Chondrocyte (in vitro differentiated cells): ENCODE measurements at regions not wholly inside any gene's neighbourhood (a gene's known extent, or its start where the extent isn't known, plus 50 kb on each side); places are given as distances from the start of the nearest gene placed in this dataset.

Experiments
- DNase-seq: peaks from one replicate; pipeline ENCODE4 v3.0.0; 2021; ENCODE audit warnings: mixed read lengths, low spot score
- H3K27ac Mint-ChIP-seq: one replicate; pipeline ENCODE4 v1.8.0; 2021; ENCODE audit warnings: mild to moderate bottlenecking, moderate library complexity, mixed read lengths; ENCODE audit not compliant: unreplicated experiment
- H3K27me3 Mint-ChIP-seq: 2 replicates; pipeline ENCODE4 v1.8.0; 2021; ENCODE audit warnings: low read depth, mixed read lengths
- H3K36me3 Mint-ChIP-seq: 2 replicates; pipeline ENCODE4 v1.8.0; 2021; ENCODE audit warnings: low read depth, mixed read lengths
- H3K4me1 Mint-ChIP-seq: 2 replicates; pipeline ENCODE4 v1.8.0; 2021; ENCODE audit warnings: low read depth, mild to moderate bottlenecking, mixed read lengths
- H3K4me3 Mint-ChIP-seq: one replicate; pipeline ENCODE4 v1.8.0; 2021; ENCODE audit warnings: mild to moderate bottlenecking, moderate library complexity, mixed read lengths; ENCODE audit not compliant: unreplicated experiment
- H3K9me3 Mint-ChIP-seq: 2 replicates; pipeline ENCODE4 v1.8.0; 2021; ENCODE audit warnings: low read depth, mixed read lengths
- TF ChIP-seq, protein P1 (sequence below): fragments of 200-600 bp; sonication (generic); IDR thresholded peaks from 2 replicates; pipeline ENCODE4 v1.5.0; 2021; ENCODE audit warnings: antibody characterized with exemption, mild to moderate bottlenecking, moderate library complexity

DNA sequence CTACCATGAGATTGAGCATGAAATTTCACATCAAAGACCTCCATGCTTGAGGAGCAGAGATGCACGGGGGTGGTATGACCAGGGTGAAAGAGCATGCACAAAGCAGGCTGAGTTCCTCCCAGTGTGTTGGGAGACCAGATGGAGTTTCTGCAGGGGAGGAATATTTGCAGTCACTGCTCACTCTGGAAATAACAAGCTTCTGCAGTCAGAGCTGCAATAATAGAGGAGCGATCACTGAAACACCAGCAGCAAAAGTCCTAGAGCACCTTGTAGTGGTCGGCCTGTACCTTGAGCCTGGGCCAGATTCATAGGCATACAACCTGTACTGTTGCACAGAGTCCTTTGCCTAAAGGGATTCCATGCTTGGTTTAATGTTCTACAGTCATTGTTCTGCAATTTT, 184.5 kb upstream of the SP8 start:
- Mint-ChIP-seq H3K9me3 (no peaks in the 10 kb centered on the region), H3K27me3 (no peaks in the 10 kb centered on the region), H3K27ac (no peak overlapping the region), H3K4me3 (no peak overlapping the region), H3K4me1 (no peaks in the 10 kb centered on the region), H3K36me3 (no peaks in the 10 kb centered on the region)
- TF ChIP-seq, protein P1, sequence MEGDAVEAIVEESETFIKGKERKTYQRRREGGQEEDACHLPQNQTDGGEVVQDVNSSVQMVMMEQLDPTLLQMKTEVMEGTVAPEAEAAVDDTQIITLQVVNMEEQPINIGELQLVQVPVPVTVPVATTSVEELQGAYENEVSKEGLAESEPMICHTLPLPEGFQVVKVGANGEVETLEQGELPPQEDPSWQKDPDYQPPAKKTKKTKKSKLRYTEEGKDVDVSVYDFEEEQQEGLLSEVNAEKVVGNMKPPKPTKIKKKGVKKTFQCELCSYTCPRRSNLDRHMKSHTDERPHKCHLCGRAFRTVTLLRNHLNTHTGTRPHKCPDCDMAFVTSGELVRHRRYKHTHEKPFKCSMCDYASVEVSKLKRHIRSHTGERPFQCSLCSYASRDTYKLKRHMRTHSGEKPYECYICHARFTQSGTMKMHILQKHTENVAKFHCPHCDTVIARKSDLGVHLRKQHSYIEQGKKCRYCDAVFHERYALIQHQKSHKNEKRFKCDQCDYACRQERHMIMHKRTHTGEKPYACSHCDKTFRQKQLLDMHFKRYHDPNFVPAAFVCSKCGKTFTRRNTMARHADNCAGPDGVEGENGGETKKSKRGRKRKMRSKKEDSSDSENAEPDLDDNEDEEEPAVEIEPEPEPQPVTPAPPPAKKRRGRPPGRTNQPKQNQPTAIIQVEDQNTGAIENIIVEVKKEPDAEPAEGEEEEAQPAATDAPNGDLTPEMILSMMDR, result no peak
- no peak for DNase-seq

DNA sequence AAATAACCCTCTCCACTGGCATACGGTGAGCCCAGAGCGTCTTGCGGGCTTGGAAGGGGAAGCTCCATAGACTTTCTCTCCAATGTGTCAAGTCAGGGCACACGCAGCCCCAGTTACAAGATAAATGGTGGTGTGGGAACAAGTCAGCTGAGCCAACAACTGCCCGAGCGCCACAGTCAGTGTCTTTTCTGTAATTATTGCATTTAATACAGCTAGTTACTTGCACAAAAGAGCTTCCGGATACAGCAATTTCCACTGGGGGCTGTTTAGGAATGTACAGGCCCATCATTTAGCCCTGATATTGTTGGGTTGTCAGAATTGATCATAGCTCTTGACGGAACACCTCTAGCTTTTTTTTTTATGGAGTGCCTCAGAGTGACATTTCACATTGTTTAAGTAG, 193.5 kb upstream of the SP8 start:
- no peak for DNase-seq
- Mint-ChIP-seq H3K4me3 (no peak overlapping the region), H3K9me3 (no peaks in the 10 kb centered on the region), H3K36me3 (no peaks in the 10 kb centered on the region), H3K27ac (no peak overlapping the region), H3K4me1 (no peaks in the 10 kb centered on the region), H3K27me3 (peaks cover 4% of the 10 kb centered on the region)
- TF ChIP-seq, protein P1, result no peak

DNA sequence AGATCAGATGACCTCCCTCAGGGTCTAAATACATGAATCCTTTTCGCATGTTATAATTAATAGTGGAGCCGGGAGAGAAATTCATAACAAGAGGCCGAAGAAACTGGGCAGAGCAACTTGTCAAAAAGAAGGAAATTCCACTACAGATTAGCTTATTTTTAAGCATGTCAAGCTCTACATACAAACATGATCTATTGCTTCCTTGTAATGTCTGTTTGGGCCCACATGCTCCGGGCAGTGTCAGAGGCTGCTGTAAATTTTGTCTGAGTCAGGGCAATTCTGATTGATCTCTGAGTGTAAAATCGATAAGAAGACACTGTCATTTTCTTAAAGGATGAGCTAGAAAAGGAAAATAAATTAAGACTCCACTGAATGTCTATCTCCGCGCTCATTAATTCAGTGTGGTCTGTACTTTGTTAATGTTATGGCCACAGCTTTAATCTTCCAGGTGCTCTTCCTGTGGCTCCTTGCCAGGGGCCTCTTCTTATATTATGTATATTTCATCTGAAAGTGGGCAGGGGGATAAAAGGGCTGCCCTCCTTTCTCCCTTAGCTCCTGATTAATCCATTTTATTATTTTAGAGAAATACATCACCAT, 194.1 kb upstream of the SP8 start:
- no peaks in the 10 kb centered on the region for H3K4me1 Mint-ChIP-seq
- no peaks in the 10 kb centered on the region for H3K9me3 Mint-ChIP-seq
- no peak for DNase-seq
- no peak overlapping the region for H3K27ac Mint-ChIP-seq
- TF ChIP-seq, protein P1, result no peak
- H3K4me3 Mint-ChIP-seq, result no peak overlapping the region
- H3K27me3 Mint-ChIP-seq, result peaks cover 4% of the 10 kb centered on the region
- no peaks in the 10 kb centered on the region for H3K36me3 Mint-ChIP-seq

DNA sequence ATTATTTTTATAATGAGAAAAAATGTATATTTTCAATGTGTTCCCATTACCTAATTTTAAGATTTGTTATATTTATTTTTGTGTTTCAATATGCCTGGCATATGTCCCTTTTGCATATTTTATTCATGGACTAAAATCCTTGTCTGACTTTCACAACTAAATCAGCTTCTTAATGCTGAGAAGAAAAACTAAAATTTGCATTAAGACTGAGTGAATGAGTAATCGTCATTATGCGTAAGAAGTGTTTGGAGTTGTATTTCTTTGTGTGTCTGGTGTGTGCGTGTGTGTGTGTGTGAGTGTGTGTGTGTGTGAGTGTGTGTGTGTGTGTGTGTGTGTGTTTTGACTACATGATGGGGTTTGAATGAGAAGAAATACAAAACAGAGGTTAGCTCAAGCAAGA, 201.7 kb upstream of the SP8 start:
- Mint-ChIP-seq H3K27ac (no peak overlapping the region), H3K27me3 (no peaks in the 10 kb centered on the region), H3K36me3 (no peaks in the 10 kb centered on the region), H3K4me3 (no peak overlapping the region), H3K4me1 (no peaks in the 10 kb centered on the region), H3K9me3 (peaks cover 7% of the 10 kb centered on the region)
- TF ChIP-seq, protein P1, result no peak
- DNase-seq, result no peak

DNA sequence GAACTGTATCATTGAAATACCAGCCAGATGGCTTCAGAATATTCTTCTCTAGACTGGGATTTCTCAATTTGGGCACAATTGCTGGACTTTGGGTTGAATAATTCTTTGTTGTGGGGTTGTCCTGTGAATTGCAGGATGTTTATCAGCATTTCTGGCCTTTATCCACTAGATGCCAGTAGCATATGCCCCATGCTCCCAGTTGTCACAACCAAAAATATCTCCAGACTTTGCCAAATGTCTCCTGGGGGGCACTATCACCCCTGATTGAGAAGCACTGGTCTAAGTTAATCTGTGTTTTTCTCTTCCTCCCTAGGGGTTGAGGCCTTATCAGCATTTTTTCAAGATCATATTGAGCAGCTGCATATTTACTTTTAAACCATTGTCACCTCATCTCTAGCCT, 204.9 kb upstream of the SP8 start:
- H3K36me3 Mint-ChIP-seq, result no peaks in the 10 kb centered on the region
- no peak for DNase-seq
- H3K9me3 Mint-ChIP-seq, result peaks cover 10% of the 10 kb centered on the region
- no peaks in the 10 kb centered on the region for H3K4me1 Mint-ChIP-seq
- no peaks in the 10 kb centered on the region for H3K27me3 Mint-ChIP-seq
- no peak overlapping the region for H3K4me3 Mint-ChIP-seq
- TF ChIP-seq, protein P1, result no peak
- no peak overlapping the region for H3K27ac Mint-ChIP-seq
